Bronchial epithelial cell (primary cell): ENCODE measurements at regions not wholly inside any gene's neighbourhood (a gene's known extent, or its start where the extent isn't known, plus 50 kb on each side); places are given as distances from the start of the nearest gene placed in this dataset.

Experiments
- DNase-seq: peaks from one replicate; pipeline ENCODE4 v3.0.0-alpha.2; 2010; ENCODE audit warnings: low read depth
- FAIRE-seq: peaks from 2 replicates; lab custom pipeline; 2011; peaks lifted over from hg19 to GRCh38; lab: Jason Lieb, UNC
- H3K27me3 ChIP-seq: 2 replicates; pipeline ENCODE4 v1.5.1; 2011; ENCODE audit warnings: low read length; ENCODE audit not compliant: control insufficient read depth, insufficient read depth
- H3K36me3 ChIP-seq: 2 replicates; pipeline ENCODE4 v1.5.1; 2011; ENCODE audit warnings: low read length; ENCODE audit not compliant: control insufficient read depth, insufficient read depth
- H3K4me3 ChIP-seq: 2 replicates; pipeline ENCODE4 v1.5.1; 2011; ENCODE audit warnings: mild to moderate bottlenecking, low read depth, low read length, control low read depth
- CTCF ChIP-seq: IDR thresholded peaks from 2 replicates; pipeline ENCODE4 v1.5.1; 2011; ENCODE audit warnings: mild to moderate bottlenecking, moderate library complexity, low read length, control low read depth, inconsistent platforms; ENCODE audit not compliant: insufficient read depth, severe bottlenecking

- H3K27me3 ChIP-seq = no peaks in the 10 kb centered on the region
- FAIRE-seq = no peak
- no peaks in the 10 kb centered on the region for H3K36me3 ChIP-seq
- no peak for TF ChIP-seq CTCF
- H3K4me3 ChIP-seq = no peak overlapping the region
- no peak for DNase-seq
These were observed 897.5 kb downstream of the TTLL7 start for GRCh38 chr1:83101406-83101805.

- H3K36me3 ChIP-seq = no peaks in the 10 kb centered on the region
- H3K27me3 ChIP-seq = no peaks in the 10 kb centered on the region
- no peak for DNase-seq
- TF ChIP-seq CTCF = no peak
- no peak overlapping the region for H3K4me3 ChIP-seq
- FAIRE-seq = no peak
These were observed 898.8 kb downstream of the TTLL7 start for GRCh38 chr1:83100133-83100532.

- FAIRE-seq (no peak), DNase-seq (peak; percentile 65)
- H3K36me3 ChIP-seq = no peaks in the 10 kb centered on the region
- no peaks in the 10 kb centered on the region for H3K27me3 ChIP-seq
- H3K4me3 ChIP-seq = no peak overlapping the region
- no peak for TF ChIP-seq CTCF
These were observed 900.1 kb downstream of the TTLL7 start for GRCh38 chr1:83098791-83099190.

DNA sequence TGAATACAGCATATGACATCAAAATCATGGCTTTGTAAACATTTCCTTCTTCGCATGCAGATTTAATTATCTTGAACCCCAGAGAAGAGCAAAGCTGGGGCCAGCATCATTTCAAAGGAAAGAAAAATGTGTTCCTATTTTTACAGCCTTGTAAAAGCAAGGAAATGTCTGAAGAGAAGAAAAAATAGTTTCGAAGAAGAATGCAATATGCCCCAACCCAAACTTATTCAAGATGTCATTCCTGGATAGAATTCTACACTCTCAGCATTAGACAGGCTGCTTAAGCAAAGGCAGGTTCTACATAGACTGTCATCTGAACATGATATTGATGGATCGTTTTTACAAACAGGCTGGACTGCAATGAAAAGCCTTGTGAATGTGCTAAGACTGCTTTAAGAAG lies 900.8 kb downstream of the TTLL7 start:
- no peak for FAIRE-seq
- no peak for DNase-seq
- H3K36me3 ChIP-seq = no peaks in the 10 kb centered on the region
- no peaks in the 10 kb centered on the region for H3K27me3 ChIP-seq
- H3K4me3 ChIP-seq = no peak overlapping the region
- no peak for TF ChIP-seq CTCF

DNA sequence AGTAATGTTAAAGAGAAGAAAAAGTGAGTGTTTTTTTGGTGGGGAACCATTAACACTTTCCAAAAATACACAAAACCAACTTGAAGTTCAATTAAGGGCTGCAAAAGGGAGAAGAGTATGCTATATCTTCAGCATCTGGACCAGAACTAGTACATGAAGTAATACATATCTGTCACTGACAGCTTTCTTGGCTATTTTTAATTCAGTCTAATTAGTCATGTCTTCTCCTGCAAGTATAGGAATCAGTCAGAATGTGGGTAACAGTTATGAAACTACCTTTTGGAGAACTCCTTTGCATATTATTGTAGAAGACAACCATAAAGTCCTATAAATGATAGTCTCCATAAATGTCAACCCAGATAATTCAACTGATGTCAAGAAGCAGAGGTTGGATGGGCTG lies 901.2 kb downstream of the TTLL7 start:
- no peak overlapping the region for H3K4me3 ChIP-seq
- FAIRE-seq (no peak), DNase-seq (no peak)
- no peaks in the 10 kb centered on the region for H3K27me3 ChIP-seq
- H3K36me3 ChIP-seq = no peaks in the 10 kb centered on the region
- no peak for TF ChIP-seq CTCF

GRCh38 chr1:83095570-83095969 lies 903.4 kb downstream of the TTLL7 start:
- no peak for DNase-seq
- H3K27me3 ChIP-seq = no peaks in the 10 kb centered on the region
- FAIRE-seq = no peak

More at GRCh38 chr1:83095570-83095969, 903.4 kb downstream of the TTLL7 start:
- TF ChIP-seq CTCF = no peak
- Histone ChIP-seq H3K4me3 (no peak overlapping the region), H3K36me3 (no peaks in the 10 kb centered on the region)
